Right atrium auricular region (tissue), 2 donors: ENCODE measurements at regions not wholly inside any gene's neighbourhood (a gene's known extent, or its start where the extent isn't known, plus 50 kb on each side); places are given as distances from the start of the nearest gene placed in this dataset.

Experiments
- DNase-seq: peaks from one replicate; pipeline ENCODE4 v3.0.0-alpha.2; 2019; ENCODE audit warnings: low spot score
- H3K27ac ChIP-seq, 2 donors: fragments of 200-600 bp; sonication (generic); 1 replicate in 1 of 2; 2 replicates in 1 of 2; pipeline ENCODE4 v1.5.1; 2016 to 2019
- H3K27me3 ChIP-seq, 2 donors: fragments of 200-600 bp; sonication (generic); one replicate each; pipeline versions ENCODE4 v1.5.1 to v1.6.0; 2017 to 2019
- H3K36me3 ChIP-seq: fragments of 200-600 bp; sonication (generic); one replicate; pipeline ENCODE4 v1.5.1; 2016
- H3K4me1 ChIP-seq, 2 donors: fragments of 200-600 bp; sonication (generic); one replicate each; pipeline versions ENCODE4 v1.5.1 to v1.6.0; 2017 to 2019
- H3K4me3 ChIP-seq, 2 donors: fragments of 200-600 bp; sonication (generic); 1 replicate in 1 of 2; 2 replicates in 1 of 2; pipeline ENCODE4 v1.5.1; 2017 to 2019; ENCODE audit warnings: mild to moderate bottlenecking in 1 of 2, moderate library complexity in 1 of 2
- H3K9me3 ChIP-seq, 2 donors: fragments of 200-600 bp; sonication (generic); one replicate each; pipeline ENCODE4 v1.5.1; 2019
- TF ChIP-seq, protein P1 (sequence below), 2 donors: fragments of 200-600 bp; sonication (generic); IDR thresholded peaks; one replicate each; pipeline ENCODE4 v1.5.1; 2019; ENCODE audit warnings: antibody characterized with exemption in 2 of 2

- Histone ChIP-seq H3K27me3 (no peaks in the 10 kb centered on the region), H3K27ac (no peak overlapping the region), H3K9me3 (no peaks in the 10 kb centered on the region), H3K36me3 (no peaks in the 10 kb centered on the region), H3K4me1 (no peaks in the 10 kb centered on the region), H3K4me3 (no peak overlapping the region)
- TF ChIP-seq, protein P1, sequence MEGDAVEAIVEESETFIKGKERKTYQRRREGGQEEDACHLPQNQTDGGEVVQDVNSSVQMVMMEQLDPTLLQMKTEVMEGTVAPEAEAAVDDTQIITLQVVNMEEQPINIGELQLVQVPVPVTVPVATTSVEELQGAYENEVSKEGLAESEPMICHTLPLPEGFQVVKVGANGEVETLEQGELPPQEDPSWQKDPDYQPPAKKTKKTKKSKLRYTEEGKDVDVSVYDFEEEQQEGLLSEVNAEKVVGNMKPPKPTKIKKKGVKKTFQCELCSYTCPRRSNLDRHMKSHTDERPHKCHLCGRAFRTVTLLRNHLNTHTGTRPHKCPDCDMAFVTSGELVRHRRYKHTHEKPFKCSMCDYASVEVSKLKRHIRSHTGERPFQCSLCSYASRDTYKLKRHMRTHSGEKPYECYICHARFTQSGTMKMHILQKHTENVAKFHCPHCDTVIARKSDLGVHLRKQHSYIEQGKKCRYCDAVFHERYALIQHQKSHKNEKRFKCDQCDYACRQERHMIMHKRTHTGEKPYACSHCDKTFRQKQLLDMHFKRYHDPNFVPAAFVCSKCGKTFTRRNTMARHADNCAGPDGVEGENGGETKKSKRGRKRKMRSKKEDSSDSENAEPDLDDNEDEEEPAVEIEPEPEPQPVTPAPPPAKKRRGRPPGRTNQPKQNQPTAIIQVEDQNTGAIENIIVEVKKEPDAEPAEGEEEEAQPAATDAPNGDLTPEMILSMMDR (IDR thresholded peaks at IDR 0.05) = no peak
- DNase-seq = no peak
These were observed 61.6 kb upstream of the GYPA start for GRCh38 chr4:144202081-144202480.

DNA sequence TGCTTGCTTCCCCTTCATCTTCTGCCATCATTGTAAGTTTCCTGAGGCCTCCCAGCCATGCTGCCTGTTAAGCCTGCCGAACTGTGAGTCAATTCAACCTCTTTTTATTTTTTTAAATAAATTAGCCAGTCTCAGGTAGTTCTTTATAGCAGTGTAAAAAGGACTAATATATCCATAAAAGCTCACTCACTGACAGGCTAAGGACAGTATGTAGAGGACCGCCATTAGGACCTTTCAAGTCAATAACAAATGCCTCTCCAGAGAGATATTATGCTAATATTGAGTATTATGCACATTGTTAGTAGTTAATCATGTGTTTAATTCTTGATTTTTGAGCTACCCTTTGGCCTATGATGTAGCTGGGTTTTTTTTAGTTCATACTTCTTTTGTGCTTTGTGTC, 62.6 kb upstream of the GYPA start:
- Histone ChIP-seq H3K9me3 (no peaks in the 10 kb centered on the region), H3K27me3 (no peaks in the 10 kb centered on the region), H3K27ac (no peak overlapping the region), H3K36me3 (no peaks in the 10 kb centered on the region), H3K4me1 (no peaks in the 10 kb centered on the region), H3K4me3 (no peak overlapping the region)
- no peak for DNase-seq
- TF ChIP-seq, protein P1 (IDR thresholded peaks at IDR 0.05) = no peak

DNA sequence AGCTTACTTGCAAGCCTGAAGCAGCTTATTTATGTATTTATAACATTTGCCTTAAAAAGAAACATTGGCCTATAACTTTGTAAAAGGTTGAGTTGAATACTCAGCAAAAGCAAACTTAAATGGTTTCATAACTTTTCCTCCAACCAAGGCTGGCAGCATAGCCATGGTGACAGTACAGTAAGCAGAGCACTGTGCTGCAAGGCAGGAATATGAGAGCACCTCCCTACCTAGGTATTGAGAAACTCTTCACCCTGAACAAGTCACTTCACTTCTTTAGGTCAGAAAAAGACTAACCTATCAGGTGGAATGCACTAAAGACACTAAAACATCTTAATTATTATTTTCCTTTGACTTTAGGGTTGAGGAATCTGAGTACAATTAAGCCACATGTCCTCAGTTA, 63.9 kb upstream of the GYPA start:
- H3K27me3 ChIP-seq = no peaks in the 10 kb centered on the region
- TF ChIP-seq, protein P1 (IDR thresholded peaks at IDR 0.05) = no peak
- no peak for DNase-seq
- no peaks in the 10 kb centered on the region for H3K36me3 ChIP-seq
- no peaks in the 10 kb centered on the region for H3K9me3 ChIP-seq
- no peaks in the 10 kb centered on the region for H3K4me1 ChIP-seq
- H3K4me3 ChIP-seq = no peak overlapping the region
- no peak overlapping the region for H3K27ac ChIP-seq

DNA sequence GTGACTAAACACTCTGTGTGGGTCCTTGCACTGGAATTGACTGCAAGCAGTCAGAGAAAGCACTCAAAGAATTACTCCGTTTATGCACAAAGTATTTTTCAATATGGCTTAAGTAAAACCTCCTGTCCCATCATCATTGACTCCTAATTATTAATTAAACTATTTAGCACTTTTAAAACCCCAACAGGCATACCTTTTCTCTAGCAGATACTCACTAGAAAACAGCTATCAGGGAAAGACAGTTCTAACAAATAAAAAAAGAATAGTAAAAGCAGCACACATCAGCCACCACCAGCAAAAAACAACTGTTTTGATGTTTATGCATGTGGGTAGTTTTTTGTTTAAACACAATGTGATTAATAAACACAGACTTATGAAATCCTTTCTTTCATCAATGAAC, 66.2 kb upstream of the GYPA start:
- no peak for DNase-seq
- TF ChIP-seq, protein P1 (IDR thresholded peaks at IDR 0.05) = no peak
- Histone ChIP-seq H3K4me3 (no peak overlapping the region), H3K36me3 (no peaks in the 10 kb centered on the region), H3K9me3 (no peaks in the 10 kb centered on the region), H3K27me3 (no peaks in the 10 kb centered on the region), H3K4me1 (no peaks in the 10 kb centered on the region), H3K27ac (no peak overlapping the region)

DNA sequence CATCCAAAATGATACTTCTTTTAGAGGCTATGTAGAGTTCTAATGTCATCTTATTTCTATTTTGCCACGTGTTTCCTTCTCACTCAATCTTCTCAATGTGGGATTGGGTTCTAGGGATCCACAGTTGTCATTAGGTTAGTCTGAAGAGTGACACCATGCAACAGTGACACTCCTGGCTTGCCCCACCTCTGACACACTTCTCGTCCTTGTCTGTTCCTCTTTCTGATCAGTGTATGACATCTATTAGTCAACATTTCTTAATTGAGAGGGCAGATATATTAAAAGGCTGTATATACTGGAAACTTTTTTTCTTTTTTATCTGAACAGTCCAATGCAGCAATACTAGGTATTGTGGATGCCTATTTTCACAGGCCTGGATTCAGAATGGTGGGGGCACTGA, 67.6 kb upstream of the GYPA start:
- no peak for DNase-seq
- H3K36me3 ChIP-seq = no peaks in the 10 kb centered on the region
- H3K4me3 ChIP-seq = no peak overlapping the region
- TF ChIP-seq, protein P1 (IDR thresholded peaks at IDR 0.05) = no peak
- H3K9me3 ChIP-seq = no peaks in the 10 kb centered on the region
- H3K27ac ChIP-seq = no peak overlapping the region
- H3K4me1 ChIP-seq = no peaks in the 10 kb centered on the region
- no peaks in the 10 kb centered on the region for H3K27me3 ChIP-seq

DNA sequence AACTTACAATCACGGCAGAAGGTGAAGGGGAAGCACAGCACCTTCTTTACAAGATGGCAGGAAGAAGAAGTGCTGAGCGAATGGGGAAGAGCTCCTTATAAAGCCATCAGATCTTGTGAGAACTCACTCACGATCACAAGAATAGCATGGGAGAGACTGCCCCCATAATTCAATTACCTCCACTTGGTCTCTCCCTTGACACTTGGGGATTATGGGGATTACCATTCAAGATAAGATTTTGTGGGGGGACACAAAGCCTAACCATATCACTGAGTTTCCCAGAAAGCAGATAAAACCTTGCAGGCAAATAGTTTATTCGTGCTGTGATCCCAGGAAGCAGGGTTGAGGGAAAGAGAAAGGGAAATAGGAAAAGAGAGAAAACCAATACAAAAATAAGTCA, 69.0 kb upstream of the GYPA start:
- Histone ChIP-seq H3K36me3 (no peaks in the 10 kb centered on the region), H3K27ac (no peak overlapping the region), H3K4me3 (no peak overlapping the region), H3K27me3 (no peaks in the 10 kb centered on the region), H3K9me3 (no peaks in the 10 kb centered on the region), H3K4me1 (no peaks in the 10 kb centered on the region)
- DNase-seq = no peak
- TF ChIP-seq, protein P1 (IDR thresholded peaks at IDR 0.05) = no peak
